PFSK-1 (cell line): ENCODE measurements at regions not wholly inside any gene's neighbourhood (a gene's known extent, or its start where the extent isn't known, plus 50 kb on each side); places are given as distances from the start of the nearest gene placed in this dataset.

Source experiments
- FOXP2 ChIP-seq: optimal IDR thresholded peaks from 2 replicates; pipeline ENCODE3; 2011; ENCODE audit warnings: borderline replicate concordance, control low read depth, inconsistent platforms; ENCODE audit not compliant: insufficient read depth; ENCODE audit errors: extremely low read length, extremely low read depth
- POLR2AphosphoS5 ChIP-seq: IDR thresholded peaks from 2 replicates; pipeline ENCODE4 v1.6.1; 2012; ENCODE audit warnings: low read depth, mild to moderate bottlenecking, control low read depth, low read length, moderate library complexity
- REST ChIP-seq, 2 experiments: IDR thresholded peaks; 2 replicates each; pipeline versions ENCODE4 v1.6.1 to v1.8.0; 2011 to 2012; ENCODE audit warnings: low read depth in 2 of 2, low read length in 2 of 2, control low read depth in 1 of 2, inconsistent platforms in 1 of 2, mild to moderate bottlenecking in 1 of 2, moderate library complexity in 1 of 2; ENCODE audit not compliant: insufficient read depth in 1 of 2
- SIN3A ChIP-seq: IDR thresholded peaks from 2 replicates; pipeline ENCODE4 v1.6.1; 2012; ENCODE audit warnings: mild to moderate bottlenecking, low read length, moderate library complexity, borderline replicate concordance; ENCODE audit not compliant: insufficient read depth
- TAF1 ChIP-seq: IDR thresholded peaks from 2 replicates; pipeline ENCODE4 v1.6.1; 2012; ENCODE audit warnings: low read length, control low read depth, borderline replicate concordance; ENCODE audit not compliant: insufficient read depth

GRCh38 chr2:150228936-150229335 is 258.5 kb downstream of the RND3 start:
- TF ChIP-seq FOXP2 (no peak), SIN3A (no peak), TAF1 (no peak), POLR2AphosphoS5 (no peak), REST (IDR thresholded peaks at IDR 0.05; ENCODE audit: insufficient read depth in 1 of 2, low read depth in 2 of 2, low read length in 2 of 2) (no peak)

- TF ChIP-seq FOXP2 (no peak), SIN3A (no peak), TAF1 (no peak), REST (IDR thresholded peaks at IDR 0.05; ENCODE audit: insufficient read depth in 1 of 2, low read depth in 2 of 2, low read length in 2 of 2) (no peak), POLR2AphosphoS5 (no peak)
Measured at GRCh38 chr2:150225030-150225429, 262.4 kb downstream of the RND3 start.

- TF ChIP-seq REST (IDR thresholded peaks at IDR 0.05; ENCODE audit: insufficient read depth in 1 of 2, low read depth in 2 of 2, low read length in 2 of 2), result no peak
- TF ChIP-seq FOXP2, result no peak
- no peak for TF ChIP-seq POLR2AphosphoS5
- TF ChIP-seq SIN3A, result no peak
- no peak for TF ChIP-seq TAF1
Measured at GRCh38 chr2:150224321-150224720, 263.1 kb downstream of the RND3 start.

- TF ChIP-seq POLR2AphosphoS5, result no peak
Measured at GRCh38 chr2:150222942-150223341, 264.5 kb downstream of the RND3 start.

GRCh38 chr2:150222379-150222778 is 265.1 kb downstream of the RND3 start:
- no peak for TF ChIP-seq SIN3A

GRCh38 chr2:150219861-150220260 is 267.6 kb downstream of the RND3 start:
- TF ChIP-seq FOXP2, result no peak
- TF ChIP-seq REST (IDR thresholded peaks at IDR 0.05; ENCODE audit: insufficient read depth in 1 of 2, low read depth in 2 of 2, low read length in 2 of 2), result no peak
- TF ChIP-seq POLR2AphosphoS5, result no peak
- no peak for TF ChIP-seq TAF1
- no peak for TF ChIP-seq SIN3A
